HG03135 (cell line): ENCODE measurements at regions not wholly inside any gene's neighbourhood (a gene's known extent, or its start where the extent isn't known, plus 50 kb on each side); places are given as distances from the start of the nearest gene placed in this dataset.
A peak's percentile ranks its signal among the peaks of the same experiment; 100 is the strongest.

Experiments
- ATAC-seq: cut with Tn5 transposase; IDR thresholded peaks from one replicate; pipeline ENCODE4 v1.9.1; 2021; ENCODE audit warnings: mild to moderate bottlenecking, moderate library complexity; ENCODE audit not compliant: unreplicated experiment

DNA sequence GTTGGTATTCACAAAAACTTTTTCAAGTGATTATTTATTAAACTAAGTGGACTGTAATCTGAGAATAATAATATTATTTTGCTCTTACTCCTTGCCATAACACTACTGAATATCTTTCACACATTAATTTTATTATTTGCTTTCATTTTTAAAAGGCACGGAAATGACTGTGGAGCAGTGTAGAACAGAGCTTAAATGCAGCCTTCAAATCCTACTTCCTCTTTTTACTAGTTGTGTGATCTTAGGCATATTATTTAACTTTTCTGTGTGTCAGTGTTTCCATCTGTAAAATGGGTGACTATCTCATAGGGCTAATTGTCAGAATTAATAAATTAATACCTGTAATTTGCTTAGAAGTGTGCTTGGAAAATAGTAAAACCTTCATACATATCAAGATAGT is 55.5 kb upstream of the SLC8A1 start:
- ATAC-seq: peak; percentile 87

DNA sequence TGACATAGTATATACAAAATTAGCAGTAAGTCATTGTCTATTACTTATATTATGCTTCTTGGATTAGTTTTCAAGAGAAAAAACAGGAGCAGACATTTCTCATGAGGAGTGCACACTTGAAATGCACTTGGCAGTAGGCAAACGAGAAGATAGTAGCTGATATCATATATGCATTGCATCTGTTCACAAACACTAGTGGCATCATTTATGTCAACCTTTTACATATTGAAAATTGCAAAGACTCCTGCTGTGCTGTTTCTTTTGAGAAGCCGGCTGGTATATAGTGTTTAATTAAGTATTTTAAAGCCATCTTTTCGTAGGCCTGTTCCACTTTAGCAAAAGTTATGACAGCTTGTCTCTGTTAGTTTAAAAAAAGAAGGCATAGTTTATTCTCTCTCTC is 58.4 kb upstream of the SLC8A1 start:
- no peak for ATAC-seq

DNA sequence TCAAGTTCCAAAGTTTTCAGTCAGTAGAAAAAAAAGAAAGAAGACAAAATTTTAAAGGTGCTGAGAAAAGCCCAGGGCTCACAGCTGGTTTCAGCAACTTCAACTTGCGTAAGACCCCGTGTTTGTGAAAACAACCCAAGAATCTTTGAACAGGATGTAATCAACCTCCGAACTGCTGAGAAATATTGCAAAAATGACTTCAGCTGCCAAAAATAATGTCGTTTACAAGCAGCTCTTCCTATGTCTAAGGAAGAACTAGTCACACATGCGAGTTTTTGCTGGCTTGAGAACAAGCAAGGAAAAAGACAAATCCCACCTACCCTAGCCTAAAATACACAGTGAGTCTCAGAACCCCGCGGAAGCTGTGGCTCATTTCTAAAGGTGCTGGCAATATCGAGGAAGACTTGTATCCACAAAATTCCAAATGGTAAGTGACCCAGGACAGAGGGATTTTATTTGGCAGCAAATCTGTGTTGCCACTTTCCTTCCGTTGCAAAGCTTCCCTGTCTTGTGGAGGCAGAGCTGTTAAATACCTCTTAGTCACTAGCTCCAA is 59.8 kb upstream of the SLC8A1 start:
- no peak for ATAC-seq

- no peak for ATAC-seq
Measured at GRCh38 chr2:40512256-40512655, 60.4 kb upstream of the SLC8A1 start.

- no peak for ATAC-seq
Measured at GRCh38 chr2:40513201-40513600, 61.3 kb upstream of the SLC8A1 start.

DNA sequence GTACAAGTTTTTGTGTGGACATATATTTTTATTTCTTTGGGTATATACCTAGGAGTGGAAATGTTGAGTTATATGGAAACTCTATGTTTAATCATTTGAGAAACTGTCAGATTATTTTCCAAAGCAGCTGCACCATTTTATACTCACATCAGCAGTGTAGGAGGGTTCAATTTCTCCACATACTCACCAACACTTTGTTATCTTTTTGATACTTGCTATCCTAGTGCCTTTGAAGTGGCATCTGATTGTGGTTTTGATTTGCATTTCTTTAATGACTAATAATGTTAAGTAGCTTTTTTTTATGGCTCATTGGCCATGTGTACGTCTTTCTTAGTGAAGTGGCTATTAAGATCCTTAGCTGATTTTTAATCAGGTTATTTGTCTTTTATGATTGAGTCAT is 64.7 kb upstream of the SLC8A1 start:
- ATAC-seq: no peak

DNA sequence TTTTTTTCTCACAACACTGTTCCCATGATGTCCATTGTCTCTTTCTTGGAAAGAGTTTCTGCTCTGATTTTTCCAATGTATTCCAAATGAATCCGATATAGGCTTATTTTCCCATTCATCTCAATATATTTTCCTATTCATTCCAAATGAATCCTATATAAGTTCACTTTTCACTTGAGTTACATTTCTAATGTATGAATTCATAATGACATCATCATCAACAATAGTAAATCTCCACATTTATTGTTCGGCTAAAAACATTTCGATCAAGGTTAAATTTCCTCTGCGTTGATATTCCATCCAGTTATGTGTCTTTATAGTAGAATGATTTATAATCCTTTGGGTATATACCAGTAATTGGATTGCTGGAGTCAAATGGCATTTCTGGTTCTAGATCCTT is 76.7 kb upstream of the SLC8A1 start:
- no peak for ATAC-seq

- ATAC-seq: no peak
Measured at GRCh38 chr2:40531359-40531758, 79.5 kb upstream of the SLC8A1 start.

GRCh38 chr2:40534528-40534927 is 82.6 kb upstream of the SLC8A1 start:
- no peak for ATAC-seq

DNA sequence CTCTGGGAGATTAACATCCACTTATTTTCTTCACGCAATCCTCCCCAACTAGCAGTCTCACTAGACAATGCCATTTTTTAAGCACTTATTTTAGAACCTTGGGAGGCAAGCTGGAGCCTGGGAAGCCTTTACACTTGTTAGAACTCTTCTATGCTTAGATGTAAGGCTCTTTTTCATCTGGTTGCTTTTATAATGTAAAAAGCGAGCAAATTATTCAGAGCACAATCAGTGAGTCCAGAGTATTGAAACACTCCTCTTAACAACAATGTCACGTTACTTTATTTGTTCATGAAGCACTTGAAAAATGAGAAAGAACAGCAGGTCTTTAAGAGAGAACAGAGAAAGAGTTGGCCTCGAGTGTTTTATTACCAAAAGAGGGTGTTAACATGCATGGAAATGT is 84.1 kb upstream of the SLC8A1 start:
- no peak for ATAC-seq

DNA sequence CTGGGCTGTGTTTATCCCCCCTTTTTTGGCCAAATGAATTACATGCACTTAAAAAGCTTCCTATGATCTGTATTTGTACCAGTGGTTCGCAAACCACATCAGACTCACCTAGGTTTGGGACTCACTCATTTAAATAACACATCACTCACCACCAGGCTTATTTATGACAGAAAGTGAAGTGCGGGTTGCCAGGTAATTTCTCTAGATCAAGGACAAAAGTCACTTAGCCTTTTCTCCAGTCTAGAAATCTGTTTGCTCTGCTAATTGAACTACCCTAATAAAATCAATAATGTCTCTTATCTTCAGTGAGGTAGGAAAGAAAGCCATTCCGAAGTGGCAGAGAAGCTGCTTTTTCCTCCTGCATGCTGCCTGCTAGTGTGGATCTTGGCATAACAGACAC is 88.1 kb upstream of the SLC8A1 start:
- ATAC-seq: no peak

GRCh38 chr2:40543381-40543780 is 91.5 kb upstream of the SLC8A1 start:
- no peak for ATAC-seq

- no peak for ATAC-seq
Measured at GRCh38 chr2:40544072-40544471, 92.2 kb upstream of the SLC8A1 start.

GRCh38 chr2:40545645-40546044 is 93.8 kb upstream of the SLC8A1 start:
- ATAC-seq: no peak

- no peak for ATAC-seq
Measured at GRCh38 chr2:40546439-40547191, 94.7 kb upstream of the SLC8A1 start.

DNA sequence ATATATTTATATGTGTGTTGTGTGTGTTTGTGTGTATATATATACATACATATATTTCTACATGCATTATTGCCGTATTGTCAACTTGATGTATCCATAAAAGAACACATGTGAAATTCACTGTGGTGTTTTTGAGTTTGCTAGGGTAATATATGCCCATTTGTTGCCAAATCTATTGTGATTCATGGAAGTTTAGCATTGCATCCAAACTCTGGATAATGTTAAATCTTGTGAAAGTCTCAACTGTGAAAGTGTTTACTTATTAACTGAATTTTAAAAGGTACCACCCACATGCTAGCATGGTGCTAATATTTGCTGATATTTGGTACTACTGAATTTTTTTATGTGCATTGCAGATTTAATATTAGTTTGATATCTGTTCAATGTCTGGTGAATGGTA is 96.6 kb upstream of the SLC8A1 start:
- ATAC-seq: no peak

DNA sequence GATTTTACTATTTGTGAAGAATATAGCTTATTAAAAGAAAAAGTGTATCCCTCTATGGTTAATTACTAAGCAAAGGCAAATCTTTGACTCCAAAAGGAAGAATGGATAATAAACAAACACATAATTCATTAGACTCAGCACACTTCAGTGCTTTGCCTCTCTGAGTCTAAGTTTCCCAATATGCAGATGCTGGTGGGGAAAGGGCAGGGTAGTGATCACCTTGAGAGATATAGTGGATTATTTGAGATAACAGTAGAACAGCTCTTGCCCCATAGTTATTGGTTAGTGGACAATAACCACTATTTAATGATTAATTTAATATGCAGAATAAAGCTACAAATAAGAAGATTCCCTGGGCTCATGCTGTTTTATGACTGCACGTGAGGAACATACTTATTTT is 98.2 kb upstream of the SLC8A1 start:
- no peak for ATAC-seq

DNA sequence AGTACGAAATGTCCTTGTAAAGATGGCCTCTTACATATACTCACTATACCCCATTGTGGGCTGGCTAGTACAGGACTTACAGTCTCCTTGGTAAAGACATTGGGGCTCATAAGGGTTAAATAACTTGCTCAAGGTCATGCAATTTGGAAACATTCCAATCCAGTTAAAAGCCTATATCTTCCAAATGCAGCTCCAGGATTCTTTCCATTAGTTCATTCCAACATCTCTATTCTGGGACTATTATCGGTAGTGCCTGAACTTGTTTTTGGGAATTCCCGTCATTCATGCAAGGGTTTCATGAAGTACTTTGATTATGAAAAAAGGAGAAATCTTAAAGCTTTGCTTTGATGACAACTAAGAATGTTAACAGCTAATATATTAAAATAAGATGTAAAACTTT is 99.2 kb upstream of the SLC8A1 start:
- ATAC-seq: no peak

GRCh38 chr2:40554665-40555294 is 102.9 kb upstream of the SLC8A1 start:
- peak; percentile 85 for ATAC-seq

DNA sequence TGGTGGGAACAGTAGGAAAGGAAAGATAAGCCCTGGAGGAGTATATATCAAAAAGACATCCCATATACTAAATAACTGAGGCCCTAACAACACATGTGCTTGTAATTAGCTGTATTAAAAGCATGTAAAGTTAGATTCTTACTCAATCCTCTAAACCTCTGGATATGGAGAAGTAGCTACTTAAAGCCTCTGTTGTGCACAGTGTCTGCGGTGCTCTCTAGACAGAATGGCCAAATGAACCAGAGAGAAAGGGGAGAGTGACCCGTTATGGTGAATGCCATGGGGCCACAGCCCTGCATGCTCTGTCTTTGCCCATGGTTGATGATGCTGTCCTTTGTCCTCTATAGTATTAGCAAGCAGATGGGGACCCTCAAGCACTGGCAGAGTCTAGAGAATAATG is 104.4 kb upstream of the SLC8A1 start:
- ATAC-seq: no peak

- ATAC-seq: no peak
Measured at GRCh38 chr2:40556739-40557138, 104.8 kb upstream of the SLC8A1 start.

DNA sequence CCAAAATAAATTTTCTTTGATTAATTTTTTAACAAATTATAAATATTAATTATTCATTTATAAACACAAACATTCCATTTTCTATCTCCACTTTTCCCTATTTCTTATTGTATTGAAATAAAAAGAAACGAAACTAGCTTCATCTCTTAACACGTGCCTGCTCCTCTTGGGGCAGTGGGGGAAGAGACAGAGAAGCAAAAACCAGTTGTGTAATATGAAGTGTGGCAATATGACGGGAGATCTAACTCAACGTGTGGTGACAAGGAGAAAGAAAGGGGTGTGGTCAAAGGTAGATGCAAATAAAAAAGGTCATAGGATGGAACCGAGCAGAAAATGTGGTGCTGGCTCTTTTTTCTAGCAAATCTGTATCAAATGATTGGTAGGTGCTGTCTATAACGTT is 106.9 kb upstream of the SLC8A1 start:
- no peak for ATAC-seq

GRCh38 chr2:40559175-40559574 is 107.3 kb upstream of the SLC8A1 start:
- ATAC-seq: no peak
